ENCODE measurements at regions not wholly inside any gene's neighbourhood (a gene's known extent, or its start where the extent isn't known, plus 50 kb on each side); places are given as distances from the start of the nearest gene placed in this dataset.

DNA sequence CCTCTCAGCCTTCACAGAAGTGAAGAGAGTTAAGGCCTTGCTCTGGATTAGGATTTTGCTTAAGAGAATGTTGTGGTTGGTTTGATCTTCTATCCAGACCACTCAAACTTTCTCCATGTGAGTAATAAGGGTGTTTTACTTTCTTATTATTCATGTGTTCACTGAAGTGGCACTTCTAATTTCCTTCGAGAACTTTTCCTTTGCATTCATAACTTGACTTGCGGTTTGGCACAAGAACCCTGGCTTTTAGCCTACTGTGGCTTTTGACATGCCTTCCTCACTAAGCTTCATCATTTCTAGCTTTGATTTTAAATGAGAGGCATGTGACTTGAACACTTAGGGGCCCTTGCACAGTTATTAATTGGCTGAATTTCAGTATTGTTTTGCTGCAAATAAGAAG, 166.1 kb upstream of the OPRM1 start:
- no peak for DNase-seq

DNA sequence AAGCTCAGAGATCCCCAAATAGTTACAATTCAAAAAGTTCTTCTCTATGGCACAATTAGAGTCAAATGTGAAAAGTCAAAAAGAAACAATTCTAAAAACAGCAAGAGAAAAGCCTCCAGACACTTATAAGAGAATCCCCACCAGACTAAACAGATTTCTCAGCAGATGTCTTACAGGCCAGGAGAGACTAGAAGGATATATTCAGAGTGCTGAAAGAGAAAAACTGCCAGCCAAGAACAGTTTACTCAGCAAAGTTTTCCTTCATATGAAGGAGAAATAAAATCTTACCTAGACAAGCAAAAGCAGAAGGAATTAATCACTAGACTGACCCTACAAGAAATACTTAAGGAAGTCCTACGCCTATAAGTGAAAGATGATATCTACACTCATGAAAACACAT, 176.1 kb upstream of the OPRM1 start:
- no peak for DNase-seq

GRCh38 chr6:153862139-153862538, 176.9 kb upstream of the OPRM1 start:
- DNase-seq = no peak

GRCh38 chr6:153858529-153858928, 180.5 kb upstream of the OPRM1 start:
- no peak for DNase-seq

- DNase-seq = no peak
Observed at GRCh38 chr6:153856929-153857376, 182.1 kb upstream of the OPRM1 start.

- DNase-seq = no peak
Observed at GRCh38 chr6:153852481-153852880, 186.6 kb upstream of the OPRM1 start.

GRCh38 chr6:153852034-153852433, 187.0 kb upstream of the OPRM1 start:
- DNase-seq = no peak

DNA sequence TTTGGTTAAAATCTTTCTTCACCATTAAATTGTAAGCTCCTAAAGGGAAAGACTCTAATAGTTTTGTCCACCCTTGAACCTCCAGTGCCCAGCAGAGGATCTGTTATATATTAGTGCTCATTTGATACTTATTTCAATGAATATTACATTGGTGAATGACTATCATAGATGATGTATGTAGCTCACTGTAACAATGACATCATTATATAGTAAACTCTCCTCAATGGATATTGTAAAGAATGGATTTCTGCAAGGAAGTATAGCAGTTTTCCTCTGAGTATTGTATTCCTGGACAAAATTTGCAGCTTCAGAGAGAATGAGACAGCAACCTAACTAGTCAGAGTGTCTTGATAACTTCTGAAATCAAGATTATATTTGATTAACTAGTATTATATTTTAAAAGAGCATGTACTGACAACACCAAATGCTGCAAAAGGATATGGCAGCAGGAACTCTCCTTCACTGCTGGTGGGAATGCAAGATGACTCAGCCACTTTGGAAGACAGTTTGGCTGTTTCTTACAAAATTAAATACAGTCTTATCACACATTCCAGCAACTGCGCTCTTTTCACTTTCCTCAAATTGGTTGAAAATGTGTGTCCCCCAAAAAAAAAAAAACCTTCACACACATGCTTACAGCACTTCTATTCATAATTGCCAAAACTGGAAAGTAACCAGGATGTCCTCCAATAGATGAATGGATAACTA, 189.8 kb upstream of the OPRM1 start:
- no peak for DNase-seq

GRCh38 chr6:153843420-153843819, 195.6 kb upstream of the OPRM1 start:
- no peak for DNase-seq

DNA sequence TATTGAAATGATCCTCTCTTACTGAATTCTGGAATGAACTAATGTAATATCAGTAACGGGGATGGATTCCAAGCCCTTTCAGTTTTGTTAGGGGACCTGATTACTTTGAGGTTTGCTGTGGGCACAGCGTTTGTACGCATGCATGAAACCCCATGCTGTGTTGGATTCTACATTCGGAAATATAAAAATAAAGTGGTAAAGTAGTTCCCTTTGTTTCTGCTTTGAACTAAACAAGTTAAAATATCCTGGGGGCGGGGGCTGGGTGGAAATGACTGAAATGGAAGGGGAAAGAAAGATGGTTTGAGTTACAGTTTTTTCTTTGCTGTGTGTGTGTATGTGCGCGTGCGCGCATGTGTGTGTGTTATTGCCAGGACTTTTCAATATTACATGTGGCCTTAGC, 196.5 kb upstream of the OPRM1 start:
- DNase-seq = no peak

GRCh38 chr6:153840039-153840850, 198.8 kb upstream of the OPRM1 start:
- DNase-seq = no peak

DNA sequence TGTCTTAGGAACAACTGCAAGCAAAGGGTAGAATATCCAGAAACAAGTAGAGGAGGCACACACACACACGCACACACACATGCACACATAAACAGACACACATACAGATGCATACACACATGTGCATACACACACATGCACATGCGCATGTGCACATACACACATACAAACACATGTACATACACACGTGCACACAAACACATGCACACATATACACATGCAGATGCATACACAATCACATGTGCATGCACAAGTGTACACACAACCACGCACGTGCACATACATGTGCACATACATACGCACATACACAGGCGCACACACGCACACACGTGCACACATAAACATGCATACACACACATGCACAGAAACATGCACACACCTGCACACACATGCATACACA, 206.5 kb upstream of the OPRM1 start:
- no peak for DNase-seq

- DNase-seq = no peak
Observed at GRCh38 chr6:153831350-153832078, 207.5 kb upstream of the OPRM1 start.

DNA sequence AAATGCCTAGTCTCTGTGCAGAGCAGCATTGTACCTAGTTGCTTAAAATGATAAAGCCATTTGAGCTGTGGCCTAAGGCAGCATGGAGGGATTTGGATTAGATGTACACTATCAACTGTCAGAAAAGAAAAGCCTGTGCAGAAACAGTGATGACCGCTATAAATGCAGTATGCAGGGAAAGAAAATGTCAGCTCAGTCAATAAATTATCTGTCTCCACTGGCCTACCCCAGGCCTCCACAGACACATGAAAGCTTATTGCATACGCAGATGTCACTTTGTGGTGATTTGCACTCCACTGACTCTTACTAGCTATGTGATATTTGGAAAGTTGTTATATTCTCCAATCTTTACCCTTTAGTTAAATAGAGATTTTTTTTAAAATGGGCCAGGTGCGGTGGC, 221.9 kb upstream of the OPRM1 start:
- DNase-seq = no peak

DNA sequence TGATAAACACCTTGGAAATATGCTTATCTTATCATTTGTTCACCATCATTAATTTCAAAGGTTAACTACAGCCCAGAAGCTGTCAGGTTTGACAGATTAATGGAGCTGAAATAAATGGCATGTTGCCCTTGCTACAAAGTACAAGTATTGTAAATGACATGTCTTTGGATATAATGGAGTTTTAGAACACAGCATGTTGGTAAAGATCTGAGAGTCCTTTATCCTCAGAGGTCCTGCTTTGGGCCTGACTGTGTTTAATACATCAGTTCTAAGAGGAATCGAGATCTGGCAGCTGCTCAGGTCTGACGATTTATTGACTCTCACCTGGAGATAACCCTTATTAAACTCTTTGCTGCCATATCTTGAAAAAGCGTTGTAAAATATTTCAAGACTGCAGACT, 222.7 kb upstream of the OPRM1 start:
- no peak for DNase-seq

DNA sequence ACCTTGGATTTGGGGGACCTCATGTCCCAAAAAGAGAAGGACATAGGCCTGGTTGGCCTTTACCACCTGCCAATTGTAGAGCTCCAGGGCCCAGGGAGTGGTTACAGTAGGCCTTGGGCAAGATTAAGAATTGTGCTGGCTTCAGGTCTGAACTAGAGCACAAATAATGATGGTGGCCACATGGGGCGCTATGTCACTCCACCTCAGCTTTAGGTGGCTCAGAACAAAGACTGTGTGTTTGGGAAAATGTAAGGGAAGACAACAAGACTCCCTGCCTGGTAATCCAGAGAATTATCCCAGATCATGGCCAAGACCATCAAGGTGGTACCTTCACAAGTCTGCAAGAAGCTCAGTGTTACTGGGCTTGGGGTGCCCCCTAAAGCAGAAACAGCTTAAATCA, 224.9 kb upstream of the OPRM1 start:
- DNase-seq = peak; percentile 62

GRCh38 chr6:153804755-153805330, 234.2 kb upstream of the OPRM1 start:
- DNase-seq = no peak

DNA sequence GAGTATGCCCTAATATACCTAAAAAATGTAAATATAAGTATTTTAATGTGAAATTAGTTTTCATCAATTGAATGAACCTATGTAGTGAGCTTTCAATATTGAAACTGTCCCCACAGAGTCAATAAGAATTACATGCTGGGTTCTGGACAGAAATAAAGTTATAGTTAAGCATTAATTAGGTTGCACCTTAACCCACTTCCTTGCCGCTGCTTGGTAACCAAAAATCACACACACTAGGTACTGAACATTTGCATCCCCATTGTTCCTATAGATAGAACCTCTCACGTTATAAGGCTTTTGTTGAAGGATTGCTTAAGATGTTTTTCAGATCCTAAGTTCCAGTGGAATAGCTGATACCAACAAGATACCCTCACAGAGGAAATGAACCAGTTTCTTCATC, 237.1 kb upstream of the OPRM1 start:
- no peak for DNase-seq

- no peak for DNase-seq
Observed at GRCh38 chr6:153800580-153801188, 238.4 kb upstream of the OPRM1 start.

DNA sequence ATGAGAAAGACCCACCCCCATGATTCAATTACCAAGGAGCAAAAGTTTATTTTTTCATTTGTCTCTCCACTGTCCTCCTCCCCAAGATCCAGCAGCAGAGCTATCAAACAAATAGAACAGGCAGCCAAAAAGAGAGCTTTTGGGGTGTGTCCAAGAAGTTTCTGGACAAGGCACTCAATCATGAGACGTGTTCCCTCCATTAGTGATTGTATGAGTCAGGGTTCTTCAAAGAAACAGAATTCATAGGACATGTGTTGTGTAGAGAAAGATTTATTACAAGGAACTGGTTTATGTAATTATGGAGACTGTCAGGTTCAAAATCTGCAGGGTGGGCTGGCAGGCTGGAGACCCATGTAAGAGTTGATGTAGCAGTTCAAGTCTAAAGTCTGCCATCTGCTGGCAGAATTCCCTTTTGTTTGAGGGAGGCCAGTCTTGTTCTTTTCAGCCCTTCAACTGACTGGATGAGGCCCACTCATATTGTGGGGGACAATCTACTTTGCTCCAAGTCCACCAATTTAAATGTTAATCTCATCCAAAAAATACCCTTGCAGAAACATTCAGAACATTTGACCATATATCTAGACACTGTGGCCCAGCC, 248.1 kb upstream of the OPRM1 start:
- DNase-seq = peak; percentile 60

DNA sequence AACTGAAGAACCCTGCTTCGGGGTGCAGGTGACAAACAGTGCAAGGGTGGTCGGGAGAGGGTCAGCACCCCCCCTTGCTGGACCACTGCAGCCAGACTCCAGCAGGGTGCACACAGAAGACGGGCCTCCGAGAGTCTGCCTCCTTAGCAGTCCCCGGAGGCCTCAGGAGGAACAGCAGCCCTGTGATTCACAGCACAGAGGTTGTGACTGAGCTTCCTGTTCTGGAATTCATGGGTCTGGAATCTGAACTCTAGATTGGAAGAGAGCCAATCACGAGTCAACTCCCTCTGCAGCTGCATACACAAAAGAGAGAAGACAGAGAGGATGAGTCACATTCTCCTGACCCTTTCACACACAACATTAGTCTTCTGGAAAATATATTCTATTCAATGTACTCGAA, 249.0 kb upstream of the OPRM1 start:
- DNase-seq = peak; percentile 57

- DNase-seq = no peak
Observed at GRCh38 chr6:153787341-153787606, 251.8 kb upstream of the OPRM1 start.

DNA sequence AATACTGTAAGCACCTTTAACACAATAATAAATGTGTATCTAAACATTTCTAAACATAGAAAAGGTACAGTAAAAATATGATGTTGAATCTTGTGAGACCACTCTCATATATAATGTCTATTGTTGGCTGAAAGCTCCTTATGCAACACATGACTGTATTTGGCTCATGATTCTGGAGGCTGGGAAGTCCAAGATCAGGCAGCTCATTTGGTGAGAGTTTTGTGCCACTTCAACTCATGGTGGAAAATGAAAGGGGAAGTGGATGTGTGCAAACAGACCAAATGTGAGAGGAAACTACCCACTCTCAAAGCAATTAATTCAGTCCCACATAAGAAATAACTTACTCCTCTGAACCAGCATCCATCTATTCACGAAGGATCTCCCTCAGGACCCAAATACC, 257.7 kb upstream of the OPRM1 start:
- no peak for DNase-seq

Data from islet precursor cell (in vitro differentiated cells).